GM12873 (cell line): ENCODE measurements at regions not wholly inside any gene's neighbourhood (a gene's known extent, or its start where the extent isn't known, plus 50 kb on each side); places are given as distances from the start of the nearest gene placed in this dataset.

ENCODE experiments used
- TF ChIP-seq, protein P1 (sequence below): IDR thresholded peaks from 2 replicates; pipeline ENCODE4 v1.5.1; 2012; ENCODE audit warnings: low read depth, mild to moderate bottlenecking, moderate library complexity, low read length, control low read depth; ENCODE audit not compliant: insufficient read depth; ENCODE audit errors: missing control alignments

DNA sequence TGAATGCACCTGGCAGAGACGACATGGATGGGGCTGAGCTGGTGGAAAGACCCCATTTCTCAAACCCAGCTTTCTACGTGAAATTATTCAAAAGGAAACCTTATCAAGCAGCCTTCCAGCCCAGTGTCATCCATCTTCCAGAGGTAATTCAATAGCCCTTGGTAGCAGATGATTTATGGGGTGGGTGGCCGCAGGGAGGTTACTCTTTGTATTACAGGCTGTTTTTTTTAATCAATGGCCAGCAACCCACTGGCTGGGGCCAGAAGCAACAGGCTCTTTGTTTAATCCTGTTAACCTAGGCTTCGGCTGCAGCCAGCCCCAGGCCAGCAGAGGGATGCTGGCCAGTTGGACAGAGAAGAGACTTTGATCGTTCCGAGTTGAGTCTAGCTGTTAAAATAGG, 139.8 kb upstream of the SRRM4 start:
- TF ChIP-seq, protein P1, sequence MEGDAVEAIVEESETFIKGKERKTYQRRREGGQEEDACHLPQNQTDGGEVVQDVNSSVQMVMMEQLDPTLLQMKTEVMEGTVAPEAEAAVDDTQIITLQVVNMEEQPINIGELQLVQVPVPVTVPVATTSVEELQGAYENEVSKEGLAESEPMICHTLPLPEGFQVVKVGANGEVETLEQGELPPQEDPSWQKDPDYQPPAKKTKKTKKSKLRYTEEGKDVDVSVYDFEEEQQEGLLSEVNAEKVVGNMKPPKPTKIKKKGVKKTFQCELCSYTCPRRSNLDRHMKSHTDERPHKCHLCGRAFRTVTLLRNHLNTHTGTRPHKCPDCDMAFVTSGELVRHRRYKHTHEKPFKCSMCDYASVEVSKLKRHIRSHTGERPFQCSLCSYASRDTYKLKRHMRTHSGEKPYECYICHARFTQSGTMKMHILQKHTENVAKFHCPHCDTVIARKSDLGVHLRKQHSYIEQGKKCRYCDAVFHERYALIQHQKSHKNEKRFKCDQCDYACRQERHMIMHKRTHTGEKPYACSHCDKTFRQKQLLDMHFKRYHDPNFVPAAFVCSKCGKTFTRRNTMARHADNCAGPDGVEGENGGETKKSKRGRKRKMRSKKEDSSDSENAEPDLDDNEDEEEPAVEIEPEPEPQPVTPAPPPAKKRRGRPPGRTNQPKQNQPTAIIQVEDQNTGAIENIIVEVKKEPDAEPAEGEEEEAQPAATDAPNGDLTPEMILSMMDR = no peak

DNA sequence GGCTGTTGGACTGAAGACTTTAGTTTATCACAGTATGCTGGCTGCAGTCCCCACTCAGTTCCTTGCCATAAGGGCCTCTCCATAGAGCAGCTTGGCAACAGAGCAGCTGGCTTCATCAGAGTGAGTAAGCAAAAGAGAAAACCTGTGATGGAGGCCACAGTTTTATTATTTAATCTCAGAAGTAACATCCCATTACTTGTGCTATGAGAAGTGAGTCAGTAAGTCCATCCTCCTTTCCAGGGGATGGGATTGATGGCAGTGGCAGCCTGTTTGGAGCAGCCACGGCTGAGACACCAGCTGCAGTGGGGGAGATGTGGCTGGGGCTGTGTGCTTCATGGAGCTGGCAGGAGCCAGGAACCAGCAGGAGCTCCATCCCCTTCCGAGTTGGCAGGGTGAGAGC, 138.5 kb upstream of the SRRM4 start:
- TF ChIP-seq, protein P1 = no peak

DNA sequence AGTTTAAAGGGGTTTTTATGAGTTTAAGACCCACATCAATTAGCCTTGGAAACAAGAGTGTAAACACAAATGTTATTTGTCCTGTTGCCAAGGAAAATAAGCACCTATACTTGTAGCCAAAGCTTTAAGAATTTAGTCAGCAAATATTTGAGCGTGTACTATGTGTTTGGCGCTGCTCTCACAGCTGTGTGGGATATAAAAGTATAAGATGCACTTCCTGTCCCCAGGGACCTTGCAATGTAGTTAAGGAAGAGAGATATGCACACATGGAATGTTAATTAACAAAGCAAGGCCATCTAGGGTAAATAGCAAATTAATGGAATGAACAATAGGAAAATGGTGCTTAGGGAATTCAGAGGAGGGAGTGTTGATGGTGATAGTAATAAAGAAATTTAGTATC, 134.9 kb upstream of the SRRM4 start:
- TF ChIP-seq, protein P1 = no peak

DNA sequence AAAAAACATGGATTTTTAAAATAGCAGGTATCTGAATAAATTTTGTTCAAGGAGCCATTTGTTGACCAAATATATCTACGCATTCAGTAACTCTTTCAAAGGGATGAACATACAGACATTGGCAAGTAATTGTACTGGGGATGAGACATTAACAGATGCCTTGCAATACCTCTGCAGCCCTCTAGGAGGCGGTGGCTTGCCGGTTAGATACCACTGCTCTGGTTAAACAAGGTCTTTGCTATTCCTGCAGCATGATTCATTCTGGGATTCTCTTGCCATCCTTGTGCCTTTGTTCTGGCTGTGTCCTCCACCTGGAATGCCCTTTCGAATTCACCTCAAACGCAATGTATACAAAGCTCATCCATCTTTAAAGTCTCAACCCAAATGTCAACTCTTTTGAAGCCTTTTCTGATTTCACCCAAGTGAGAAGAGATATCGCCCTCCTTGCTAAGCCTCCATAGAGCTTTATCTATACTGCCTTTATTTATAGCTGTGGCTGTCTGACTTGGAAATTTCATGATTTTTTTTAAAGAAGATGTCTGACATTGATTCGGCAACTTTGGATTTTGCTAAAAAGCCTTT, 131.0 kb upstream of the SRRM4 start:
- TF ChIP-seq, protein P1 = peak; percentile 91

DNA sequence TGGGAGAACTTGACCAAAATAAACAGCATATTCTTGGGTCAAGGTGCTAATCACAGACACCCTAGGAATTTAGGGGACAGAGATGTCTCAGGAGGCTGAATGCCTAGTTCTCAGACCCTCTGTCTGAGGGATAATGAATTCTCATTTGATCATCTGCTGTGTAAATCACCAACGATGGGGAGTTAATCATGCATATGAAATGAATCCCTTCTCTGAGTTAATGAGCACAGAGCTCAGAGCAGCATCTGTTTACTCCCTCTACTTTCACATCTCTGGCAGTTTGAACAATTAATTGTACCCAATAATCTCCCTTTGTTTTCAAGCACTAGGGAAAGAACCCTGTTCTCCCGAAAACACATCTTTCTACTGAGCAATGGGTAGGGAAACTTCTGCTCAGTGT, 129.4 kb upstream of the SRRM4 start:
- TF ChIP-seq, protein P1 = no peak

DNA sequence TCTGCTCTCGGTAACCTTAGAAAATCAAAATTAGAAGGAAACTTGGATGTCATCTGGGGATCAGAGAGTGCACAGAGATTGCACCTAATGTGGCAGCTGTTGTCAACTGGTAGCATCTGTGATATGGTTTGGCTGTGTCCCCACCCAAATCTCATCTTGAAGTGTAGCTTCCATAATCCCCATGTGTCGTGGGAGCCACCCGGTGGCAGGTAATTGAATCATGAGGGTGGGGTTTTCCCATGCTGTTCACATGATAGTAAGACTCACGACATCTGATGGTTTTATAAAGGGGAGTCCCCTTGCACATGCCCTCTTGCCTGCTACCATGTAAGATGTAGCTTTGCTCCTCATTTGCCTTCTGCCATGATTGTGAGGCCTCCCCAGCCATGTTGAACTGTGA, 127.7 kb upstream of the SRRM4 start:
- TF ChIP-seq, protein P1 = peak; percentile 46

DNA sequence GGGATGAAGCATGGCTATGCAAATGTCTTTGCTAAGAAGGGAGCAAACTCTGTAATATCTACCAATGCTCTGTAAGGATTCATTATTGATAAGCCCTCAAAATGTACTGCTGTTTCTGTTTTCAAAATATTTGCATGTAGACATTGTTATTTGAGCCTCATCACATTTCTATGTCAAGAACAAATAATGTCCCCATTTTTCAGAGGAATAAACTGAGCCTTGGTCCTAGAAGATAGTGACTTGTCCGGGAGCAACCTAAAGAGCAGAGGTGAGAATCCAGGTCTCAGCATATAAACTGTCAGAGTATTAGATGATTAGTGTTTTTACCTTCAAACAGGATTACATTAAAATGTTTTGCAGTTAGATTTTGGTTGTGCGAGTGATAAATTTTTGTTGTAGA, 125.5 kb upstream of the SRRM4 start:
- TF ChIP-seq, protein P1 = no peak
